PC-9 (cell line): ENCODE measurements at regions not wholly inside any gene's neighbourhood (a gene's known extent, or its start where the extent isn't known, plus 50 kb on each side); places are given as distances from the start of the nearest gene placed in this dataset.

Experiments
- EZH2 ChIP-seq: fragments of 200-600 bp; sonication (generic); IDR thresholded peaks from 2 replicates; pipeline ENCODE4 v1.8.0; 2017; ENCODE audit warnings: antibody characterized with exemption, low read depth
- TF ChIP-seq, protein P1 (sequence below): fragments of 200-600 bp; sonication (generic); conservative IDR thresholded peaks from 2 replicates; pipeline ENCODE4 v1.6.1; 2017; ENCODE audit warnings: mixed run types, antibody characterized with exemption, mild to moderate bottlenecking, moderate library complexity

DNA sequence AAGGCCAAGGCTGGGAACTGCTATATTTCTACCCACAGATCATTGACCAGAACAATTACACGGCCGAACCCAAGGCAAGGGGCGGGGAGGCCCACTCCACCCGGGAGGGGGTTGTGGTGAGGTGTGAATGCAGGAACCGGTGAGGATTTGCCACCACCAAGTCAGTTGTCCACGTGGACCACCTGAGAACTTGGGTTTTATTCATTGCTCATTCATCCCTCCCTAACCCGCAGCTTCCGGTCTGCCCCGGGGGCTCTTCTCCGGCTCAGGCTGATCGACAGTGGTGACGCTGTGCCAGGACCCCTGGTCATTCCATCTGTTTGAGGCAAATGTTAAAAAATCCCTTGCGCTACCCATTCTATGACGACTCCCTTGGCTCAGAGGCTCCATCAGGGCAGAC, 127.7 kb upstream of the RTL1 start:
- TF ChIP-seq, protein P1, sequence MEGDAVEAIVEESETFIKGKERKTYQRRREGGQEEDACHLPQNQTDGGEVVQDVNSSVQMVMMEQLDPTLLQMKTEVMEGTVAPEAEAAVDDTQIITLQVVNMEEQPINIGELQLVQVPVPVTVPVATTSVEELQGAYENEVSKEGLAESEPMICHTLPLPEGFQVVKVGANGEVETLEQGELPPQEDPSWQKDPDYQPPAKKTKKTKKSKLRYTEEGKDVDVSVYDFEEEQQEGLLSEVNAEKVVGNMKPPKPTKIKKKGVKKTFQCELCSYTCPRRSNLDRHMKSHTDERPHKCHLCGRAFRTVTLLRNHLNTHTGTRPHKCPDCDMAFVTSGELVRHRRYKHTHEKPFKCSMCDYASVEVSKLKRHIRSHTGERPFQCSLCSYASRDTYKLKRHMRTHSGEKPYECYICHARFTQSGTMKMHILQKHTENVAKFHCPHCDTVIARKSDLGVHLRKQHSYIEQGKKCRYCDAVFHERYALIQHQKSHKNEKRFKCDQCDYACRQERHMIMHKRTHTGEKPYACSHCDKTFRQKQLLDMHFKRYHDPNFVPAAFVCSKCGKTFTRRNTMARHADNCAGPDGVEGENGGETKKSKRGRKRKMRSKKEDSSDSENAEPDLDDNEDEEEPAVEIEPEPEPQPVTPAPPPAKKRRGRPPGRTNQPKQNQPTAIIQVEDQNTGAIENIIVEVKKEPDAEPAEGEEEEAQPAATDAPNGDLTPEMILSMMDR, result no peak
- TF ChIP-seq EZH2, result no peak
